K562 (cell line): ENCODE measurements at regions not wholly inside any gene's neighbourhood (a gene's known extent, or its start where the extent isn't known, plus 50 kb on each side); places are given as distances from the start of the nearest gene placed in this dataset.

Experiments used
- ATAC-seq: fragments of 200-7000 bp; cut with Tn5 transposase; 3 replicates; pipeline ENCODE4 v1.9.1; 2020; ENCODE audit warnings: moderate library complexity
- BruUV-seq: library from RNA; stranded (reverse); fragments of 400-500 nt; replicated peaks from 2 replicates; lab custom pipeline; 2021; lab: Mats Ljungman, UMichigan
- CTCF ChIA-PET: fragments of 300-600 bp; formaldehyde crosslinking; extraction: SDS; loops from one replicate; lab custom pipeline; 2021; ENCODE audit warnings: low intra/inter-chr PET ratio; lab: Yijun Ruan, JAX
- POLR2A ChIA-PET: fragments of 300-600, 350-650 bp; sonication (Branson Sonifier 250); formaldehyde crosslinking; extraction: SDS; loops from one replicate; lab custom pipeline; 2021; ENCODE audit warnings: antibody characterized with exemption, inconsistent platforms; lab: Yijun Ruan, JAX
- DNase-seq, 4 experiments: peaks; one replicate each; pipeline versions ENCODE4 v3.0.0 to v3.0.0-alpha.2; 2011 to 2018; ENCODE audit warnings: low spot score in 3 of 4, mixed read lengths in 3 of 4; ENCODE audit errors: extremely low read depth in 1 of 4
- FAIRE-seq: peaks from 2 replicates; lab custom pipeline; 2011; peaks lifted over from hg19 to GRCh38; lab: Jason Lieb, UNC
- H2AFZ ChIP-seq: 2 replicates; pipeline ENCODE4 v1.6.0; 2011; ENCODE audit warnings: low read depth, low read length, control low read depth, inconsistent platforms
- H3K27ac ChIP-seq: fragments of 200-600 bp; 3 replicates; pipeline ENCODE4 v1.8.0; 2011; ENCODE audit warnings: low read depth, mild to moderate bottlenecking, control low read depth, inconsistent platforms, low read length, moderate library complexity, mixed read lengths; ENCODE audit errors: extremely low read depth
- H3K27me3 ChIP-seq, 2 experiments: fragments of 300-600 bp in 1 of 2; 2 replicates in 1 of 2; 3 replicates in 1 of 2; pipeline versions ENCODE4 v1.6.0 to v1.8.0; 2011; ENCODE audit warnings: inconsistent platforms in 2 of 2, low read length in 2 of 2, mild to moderate bottlenecking in 1 of 2, mixed read lengths in 1 of 2, moderate library complexity in 1 of 2; ENCODE audit not compliant: control insufficient read depth in 2 of 2, insufficient read depth in 2 of 2
- H3K36me3 ChIP-seq: fragments of 300-600 bp; 3 replicates; pipeline ENCODE4 v1.8.0; 2011; ENCODE audit warnings: mild to moderate bottlenecking, low read length, inconsistent platforms; ENCODE audit not compliant: control insufficient read depth, insufficient read depth
- H3K4me1 ChIP-seq, 2 experiments: fragments of 200-600 bp in 1 of 2; replicated peaks in 1 of 2; 2 replicates in 1 of 2; 3 replicates in 1 of 2; pipeline versions ENCODE4 v1.5.1 to v1.8.0; 2011; ENCODE audit warnings: inconsistent platforms in 2 of 2, low read length in 2 of 2, mild to moderate bottlenecking in 1 of 2, mixed read lengths in 1 of 2, moderate library complexity in 1 of 2; ENCODE audit not compliant: control insufficient read depth in 2 of 2, insufficient read depth in 2 of 2
- H3K4me2 ChIP-seq: 2 replicates; pipeline ENCODE4 v1.6.1; 2011; ENCODE audit warnings: low read length, control low read depth, inconsistent platforms, mixed read lengths; ENCODE audit not compliant: insufficient read depth
- H3K4me3 ChIP-seq: fragments of 200-600 bp; sonication (generic), shearing (Covaris generic); 2 replicates; pipeline ENCODE4 v1.5.1; 2016; ENCODE audit warnings: control low read depth, inconsistent platforms
- H3K79me2 ChIP-seq: fragments of 200-600 bp; 3 replicates; pipeline ENCODE4 v1.8.0; 2011; ENCODE audit warnings: low read length, inconsistent platforms; ENCODE audit not compliant: control insufficient read depth, insufficient read depth
- H3K9ac ChIP-seq, 2 experiments: 2 replicates each; pipeline versions ENCODE4 v1.6.0 to v1.6.1; 2011; ENCODE audit warnings: low read depth in 2 of 2, low read length in 2 of 2, control low read depth in 1 of 2, inconsistent platforms in 1 of 2, mild to moderate bottlenecking in 1 of 2, mixed read lengths in 1 of 2; ENCODE audit not compliant: insufficient read depth in 1 of 2
- H3K9me1 ChIP-seq: one replicate; pipeline ENCODE4 v1.6.0; 2011; ENCODE audit warnings: inconsistent platforms, mild to moderate bottlenecking, low read length, moderate library complexity; ENCODE audit not compliant: control insufficient read depth, insufficient read depth
- H3K9me3 ChIP-seq: replicated peaks from 2 replicates; pipeline ENCODE4 v1.5.1; 2011; ENCODE audit warnings: low read depth, low read length, inconsistent platforms; ENCODE audit not compliant: control insufficient read depth, insufficient read depth
- H4K20me1 ChIP-seq: replicated peaks from 2 replicates; pipeline ENCODE4 v1.6.1; 2011; ENCODE audit warnings: low read length, inconsistent platforms, mixed read lengths; ENCODE audit not compliant: control insufficient read depth, insufficient read depth
- ATF3 ChIP-seq, 2 experiments: fragments of 450-650 bp in 1 of 2; sonication (generic) in 1 of 2; formaldehyde crosslinking in 1 of 2; IDR thresholded peaks in 1 of 2; conservative IDR thresholded peaks in 1 of 2; 2 replicates each; pipeline versions ENCODE4 v1.6.1 to v1.8.1; 2016 to 2023; ENCODE audit warnings: mild to moderate bottlenecking in 2 of 2, moderate library complexity in 2 of 2, inconsistent platforms in 1 of 2, missing genetic modification reagents in 1 of 2
- CEBPG ChIP-seq, 3 experiments: fragments of 200-800 bp in 1 of 3; sonication (Bioruptor generic) in 1 of 3; sonication (generic) in 1 of 3; formaldehyde crosslinking in 1 of 3; IDR thresholded peaks in 2 of 3; conservative IDR thresholded peaks in 1 of 3; 2 replicates each; pipeline versions ENCODE4 v1.6.1 to v1.8.0; 2016 to 2022; ENCODE audit warnings: missing compliant biosample characterization in 2 of 3, missing genetic modification characterization in 2 of 3, mild to moderate bottlenecking in 1 of 3, missing genetic modification reagents in 1 of 3
- ELK3 ChIP-seq: fragments of 450-650 bp; formaldehyde crosslinking; IDR thresholded peaks from 2 replicates; pipeline ENCODE4 v1.4.0; 2020; ENCODE audit warnings: mild to moderate bottlenecking
- MTA1 ChIP-seq: fragments of 450-650 bp; IDR thresholded peaks from 2 replicates; pipeline ENCODE4 v1.6.1; 2017; ENCODE audit warnings: borderline replicate concordance
- PML ChIP-seq: IDR thresholded peaks from 2 replicates; pipeline ENCODE4 v1.6.1; 2012; ENCODE audit warnings: low read length, inconsistent platforms
- PRDM10 ChIP-seq: fragments of 450-650 bp; IDR thresholded peaks from 2 replicates; pipeline ENCODE4 v1.6.1; 2018; ENCODE audit not compliant: partially characterized antibody
- RB1 ChIP-seq: fragments of 450-650 bp; IDR thresholded peaks from 2 replicates; pipeline ENCODE4 v1.6.1; 2017; ENCODE audit warnings: low read depth, mild to moderate bottlenecking
- SMAD1 ChIP-seq: fragments of 150-350 bp; IDR thresholded peaks from 2 replicates; pipeline ENCODE4 v1.6.1; 2014; ENCODE audit warnings: low read length, low read depth; ENCODE audit not compliant: partially characterized antibody
- SP2 ChIP-seq: IDR thresholded peaks from 2 replicates; pipeline ENCODE4 v1.6.1; 2011; ENCODE audit warnings: mild to moderate bottlenecking, low read depth, low read length, moderate library complexity; ENCODE audit not compliant: poor library complexity, severe bottlenecking; ENCODE audit errors: extremely low read depth
- TFAM ChIP-seq: fragments of 250-450 bp; sonication (Bioruptor Pico); conservative IDR thresholded peaks from 2 replicates; pipeline ENCODE4 v1.5.0; 2021; ENCODE audit warnings: mild to moderate bottlenecking, moderate library complexity
- TFAP4 ChIP-seq: sonication (generic); formaldehyde crosslinking; IDR thresholded peaks from 2 replicates; pipeline ENCODE4 v1.8.0; 2022; ENCODE audit warnings: missing genetic modification reagents, mild to moderate bottlenecking, moderate library complexity, borderline replicate concordance
- TSC22D4 ChIP-seq: fragments of 450-650 bp; IDR thresholded peaks from 2 replicates; pipeline ENCODE4 v1.6.1; 2016; ENCODE audit warnings: missing genetic modification characterization, missing biosample characterization, control low read depth
- ZNF384 ChIP-seq: IDR thresholded peaks from 2 replicates; pipeline ENCODE4 v1.6.1; 2012; ENCODE audit warnings: low read depth, low read length, improper control_type of control experiment
- ZNF445 ChIP-seq: fragments of 250-450 bp; sonication (Bioruptor Pico); IDR thresholded peaks from 2 replicates; pipeline ENCODE4 v1.4.0; 2020; ENCODE audit warnings: low read depth, mild to moderate bottlenecking, moderate library complexity
- WGBS: fragments of 100-300 bp; shearing (Covaris generic); methylation state at CpG from one replicate; pipeline ENCODE4 v1.1.6; 2016; ENCODE audit warnings: low coverage, mixed read lengths; ENCODE audit not compliant: insufficient coverage; ENCODE audit errors: missing lambda C conversion rate; 5-methylcytosine and 5-hydroxymethylcytosine counted together
- in situ Hi-C: fragments of 300-500 bp; cut with MboI; formaldehyde crosslinking; loops from 4 replicates; pipeline ENCODE4 v1.15.0; 2018; ENCODE audit warnings: inconsistent platforms, mixed read lengths
- intact Hi-C: fragments of 100-400 bp; cut with micrococcal nuclease; formaldehyde crosslinking; loops from 2 replicates; pipeline ENCODE4 v1.14.2; 2022

GRCh38 chr13:80048802-80049201 lies 292.1 kb downstream of the SPRY2 start:
- Histone ChIP-seq H3K9me3 (no peaks in the 10 kb centered on the region), H3K4me2 (no peak overlapping the region), H3K9ac (no peak overlapping the region), H3K4me3 (no peak overlapping the region), H3K4me1 (no peaks in the 10 kb centered on the region), H3K27ac (no peak overlapping the region), H3K27me3 (no peaks in the 10 kb centered on the region), H3K36me3 (no peaks in the 10 kb centered on the region), H4K20me1 (no peaks in the 10 kb centered on the region), H2AFZ (no peak overlapping the region), H3K9me1 (no peaks in the 10 kb centered on the region), H3K79me2 (no peaks in the 10 kb centered on the region)
- ChIA-PET CTCF (no interaction called here), POLR2A (interaction anchor here (1.2 kb wide), 1 partner anchor 49 kb away, joined by 3 read pairs; no protein-coding TSS in a partner anchor)
- WGBS, result 0% methylated on average over 5 of the region's 7 CpGs
- DNase-seq (peak; percentile 6 to 49 (median 10)), FAIRE-seq (no peak), ATAC-seq (peak; percentile 42; the same call in 2 of the 3 replicates)
- intact Hi-C loops (no loop called here), in situ Hi-C loops (no loop called here)
- BruUV-seq, result no TSS peak
- TF ChIP-seq PRDM10, result peak; percentile 92
- no peak for TF ChIP-seq SP2
- peak; percentile 74 for TF ChIP-seq TFAP4 (CRISPR knock-in tag)
- TF ChIP-seq PML, result no peak
- no peak for TF ChIP-seq TSC22D4 (tag)
- TF ChIP-seq ZNF384, result no peak
- TF ChIP-seq SMAD1, result no peak
- no peak for TF ChIP-seq ELK3 (CRISPR knock-in tag)
- peak; percentile 70; the same call in 1 of the 2 replicates for TF ChIP-seq ATF3 (IDR thresholded peaks at IDR 0.05)
- TF ChIP-seq ATF3 (CRISPR knock-in tag; conservative IDR thresholded peaks at IDR 0.05), result no peak
- TF ChIP-seq TFAM (CRISPR knock-in tag), result no peak
- no peak for TF ChIP-seq RB1
- no peak for TF ChIP-seq MTA1
- no peak for TF ChIP-seq ZNF445 (CRISPR knock-in tag)
- no peak for TF ChIP-seq CEBPG (CRISPR knock-in tag; IDR thresholded peaks at IDR 0.05)
- TF ChIP-seq CEBPG (tag; conservative IDR thresholded peaks at IDR 0.05 in 1 of 2, IDR thresholded peaks at IDR 0.05 in 1 of 2), result no peak
